Sigmoid colon (tissue), 6 donors: ENCODE measurements at regions not wholly inside any gene's neighbourhood (a gene's known extent, or its start where the extent isn't known, plus 50 kb on each side); places are given as distances from the start of the nearest gene placed in this dataset.

ENCODE experiments used
- DNase-seq: peaks from one replicate; pipeline ENCODE4 v3.0.0-alpha.2; 2019
- H3K27ac ChIP-seq, 4 donors: fragments of 200-600 bp; sonication (generic); one replicate each; pipeline ENCODE4 v1.5.1; 2016 to 2019; ENCODE audit warnings: mild to moderate bottlenecking in 1 of 4
- H3K27me3 ChIP-seq, 3 donors: fragments of 200-600 bp; sonication (generic); one replicate each; pipeline ENCODE4 v1.5.1; 2019; ENCODE audit warnings: mild to moderate bottlenecking in 1 of 3
- H3K36me3 ChIP-seq, 4 donors: fragments of 200-600 bp; sonication (generic); one replicate each; pipeline ENCODE4 v1.5.1; 2016 to 2019
- H3K4me1 ChIP-seq, 4 donors: fragments of 200-600 bp; sonication (generic); one replicate each; pipeline ENCODE4 v1.5.1; 2017 to 2019
- H3K4me3 ChIP-seq, 4 donors: fragments of 200-600 bp; sonication (generic); one replicate each; pipeline ENCODE4 v1.5.1; 2017 to 2019; ENCODE audit warnings: mild to moderate bottlenecking in 2 of 4, moderate library complexity in 1 of 4
- H3K9me3 ChIP-seq, 4 donors: fragments of 200-600 bp in 3 of 4; sonication (generic) in 3 of 4; one replicate each; pipeline versions ENCODE4 v1.5.1 to v1.6.1; 2013 to 2019
- EP300 ChIP-seq, 4 donors: sonication (generic); formaldehyde crosslinking; IDR thresholded peaks; one replicate each; pipeline ENCODE4 v1.6.1; 2017; ENCODE audit warnings: antibody characterized with exemption in 4 of 4
- POLR2A ChIP-seq, 2 donors: fragments of 450-650 bp; IDR thresholded peaks; one replicate each; pipeline ENCODE4 v1.6.1; 2016; ENCODE audit warnings: antibody characterized with exemption in 2 of 2, mild to moderate bottlenecking in 2 of 2, moderate library complexity in 2 of 2
- POLR2AphosphoS5 ChIP-seq, 4 donors: sonication (generic); formaldehyde crosslinking; IDR thresholded peaks; one replicate each; pipeline ENCODE4 v1.6.1; 2017; ENCODE audit warnings: antibody characterized with exemption in 4 of 4
- WGBS, 2 donors: extraction: QIAGEN DNeasy Blood & Tissue Kit; methylation state at CpG; one replicate each; pipeline ENCODE4 v1.1.7; 2013; 5-methylcytosine and 5-hydroxymethylcytosine counted together
- intact Hi-C: fragments of 100-400 bp; cut with DNase I; formaldehyde crosslinking; loops from one replicate; pipeline ENCODE4 v1.15.1; 2023
- TF ChIP-seq, protein P1 (sequence below), 4 experiments: fragments of 450-650 bp in 3 of 4; fragments of 200-600 bp in 1 of 4; IDR thresholded peaks; one replicate each; pipeline ENCODE4 v1.5.1; 2016 to 2019; ENCODE audit warnings: antibody characterized with exemption in 4 of 4, mild to moderate bottlenecking in 3 of 4, moderate library complexity in 2 of 4
- donor health status: healthy with polysubstance abuse.
- donor health status: healthy.

- Histone ChIP-seq H3K27me3 (no peaks in the 10 kb centered on the region), H3K9me3 (no peaks in the 10 kb centered on the region), H3K4me1 (no peaks in the 10 kb centered on the region), H3K27ac (no peak overlapping the region), H3K36me3 (no peaks in the 10 kb centered on the region), H3K4me3 (no peak overlapping the region)
- TF ChIP-seq EP300 (IDR thresholded peaks at IDR 0.05) = no peak
- no peak for TF ChIP-seq POLR2AphosphoS5 (IDR thresholded peaks at IDR 0.05)
- no peak for TF ChIP-seq POLR2A (IDR thresholded peaks at IDR 0.05)
- TF ChIP-seq, protein P1, sequence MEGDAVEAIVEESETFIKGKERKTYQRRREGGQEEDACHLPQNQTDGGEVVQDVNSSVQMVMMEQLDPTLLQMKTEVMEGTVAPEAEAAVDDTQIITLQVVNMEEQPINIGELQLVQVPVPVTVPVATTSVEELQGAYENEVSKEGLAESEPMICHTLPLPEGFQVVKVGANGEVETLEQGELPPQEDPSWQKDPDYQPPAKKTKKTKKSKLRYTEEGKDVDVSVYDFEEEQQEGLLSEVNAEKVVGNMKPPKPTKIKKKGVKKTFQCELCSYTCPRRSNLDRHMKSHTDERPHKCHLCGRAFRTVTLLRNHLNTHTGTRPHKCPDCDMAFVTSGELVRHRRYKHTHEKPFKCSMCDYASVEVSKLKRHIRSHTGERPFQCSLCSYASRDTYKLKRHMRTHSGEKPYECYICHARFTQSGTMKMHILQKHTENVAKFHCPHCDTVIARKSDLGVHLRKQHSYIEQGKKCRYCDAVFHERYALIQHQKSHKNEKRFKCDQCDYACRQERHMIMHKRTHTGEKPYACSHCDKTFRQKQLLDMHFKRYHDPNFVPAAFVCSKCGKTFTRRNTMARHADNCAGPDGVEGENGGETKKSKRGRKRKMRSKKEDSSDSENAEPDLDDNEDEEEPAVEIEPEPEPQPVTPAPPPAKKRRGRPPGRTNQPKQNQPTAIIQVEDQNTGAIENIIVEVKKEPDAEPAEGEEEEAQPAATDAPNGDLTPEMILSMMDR (IDR thresholded peaks at IDR 0.05) = no peak
- WGBS, 2 donors = 93 to 94% methylated on average over 4 of the region's 4 CpGs
- DNase-seq = no peak
- intact Hi-C loops = no loop called here
Observed at GRCh38 chr5:27220752-27221151, 182.4 kb upstream of the CDH9 start.

DNA sequence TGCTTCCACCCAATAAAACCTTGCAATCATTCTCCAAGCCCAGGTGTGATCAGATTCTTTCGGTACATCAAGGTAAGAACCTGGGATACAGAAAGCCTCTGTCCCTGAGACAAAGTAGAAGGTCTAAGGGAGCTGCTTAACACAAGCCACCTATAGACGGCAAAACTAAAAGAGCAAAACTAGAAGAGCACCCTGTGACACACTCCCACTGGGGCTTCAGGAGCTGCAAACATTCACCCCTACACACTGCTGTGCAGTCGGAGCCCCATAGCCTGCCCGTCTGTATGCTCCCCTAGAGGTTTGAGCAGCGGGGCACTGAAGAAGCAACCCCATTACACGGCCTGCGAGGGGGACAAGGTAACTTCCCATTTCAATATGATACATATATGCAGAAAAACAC is 179.6 kb upstream of the CDH9 start:
- WGBS, 2 donors = 94 to 95% methylated on average over 7 of the region's 7 CpGs
- intact Hi-C loops = no loop called here
- H3K27me3 ChIP-seq = no peaks in the 10 kb centered on the region
- H3K9me3 ChIP-seq = no peaks in the 10 kb centered on the region
- H3K36me3 ChIP-seq = no peaks in the 10 kb centered on the region
- H3K4me3 ChIP-seq = no peak overlapping the region
- H3K27ac ChIP-seq = no peak overlapping the region
- TF ChIP-seq POLR2AphosphoS5 (IDR thresholded peaks at IDR 0.05) = no peak
- TF ChIP-seq POLR2A (IDR thresholded peaks at IDR 0.05) = no peak
- TF ChIP-seq EP300 (IDR thresholded peaks at IDR 0.05) = no peak
- TF ChIP-seq, protein P1 (IDR thresholded peaks at IDR 0.05) = no peak
- H3K4me1 ChIP-seq = no peaks in the 10 kb centered on the region
- DNase-seq = no peak

DNA sequence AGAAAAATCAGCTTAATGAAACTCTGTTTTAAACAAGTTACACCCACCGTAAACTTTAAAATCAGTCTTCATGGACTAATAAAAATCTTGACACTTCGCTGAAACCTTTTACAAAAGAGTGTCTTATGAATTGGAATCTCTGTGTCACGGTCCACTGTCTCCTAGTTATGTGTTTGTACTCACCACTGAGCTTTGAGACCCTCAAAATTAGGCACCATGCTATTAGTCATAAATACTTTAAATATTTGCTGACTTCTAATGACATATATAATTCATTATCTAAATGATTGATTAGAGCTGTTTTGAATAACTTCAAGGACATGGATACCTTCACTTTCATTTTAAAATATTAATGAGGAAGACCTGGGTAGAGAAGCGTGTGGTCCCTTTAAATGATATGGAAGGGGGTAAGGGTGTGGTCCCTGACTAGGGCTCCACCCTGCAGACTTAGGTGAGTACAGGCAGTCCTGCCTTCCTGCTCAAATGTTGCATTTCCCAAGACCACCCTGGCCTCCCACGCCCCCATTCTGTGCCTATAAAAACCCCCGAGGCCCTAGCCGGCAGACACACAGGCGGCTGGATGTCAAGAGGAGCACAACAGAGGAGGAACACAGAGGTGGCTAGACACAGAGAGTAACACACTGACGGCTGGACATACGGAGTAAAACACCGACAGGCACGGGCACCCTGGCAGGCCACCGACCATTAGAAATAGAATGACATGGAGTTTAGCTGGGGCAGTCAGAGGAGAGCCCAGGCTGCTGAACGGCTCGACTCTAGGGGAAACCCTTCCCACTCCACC is 179.0 kb upstream of the CDH9 start:
- TF ChIP-seq EP300 (IDR thresholded peaks at IDR 0.05) = no peak
- no peak for TF ChIP-seq POLR2AphosphoS5 (IDR thresholded peaks at IDR 0.05)
- no peak for TF ChIP-seq POLR2A (IDR thresholded peaks at IDR 0.05)
- TF ChIP-seq, protein P1 (IDR thresholded peaks at IDR 0.05) = no peak
- Histone ChIP-seq H3K36me3 (no peaks in the 10 kb centered on the region), H3K9me3 (no peaks in the 10 kb centered on the region), H3K4me1 (no peaks in the 10 kb centered on the region), H3K27me3 (no peaks in the 10 kb centered on the region), H3K4me3 (no peak overlapping the region), H3K27ac (no peak overlapping the region)
- no peak for DNase-seq
- intact Hi-C loops = no loop called here
- WGBS, 2 donors = 81 to 86% methylated on average over 15 of the region's 15 CpGs

- Histone ChIP-seq H3K27ac (no peak overlapping the region), H3K4me1 (no peaks in the 10 kb centered on the region), H3K27me3 (no peaks in the 10 kb centered on the region), H3K4me3 (no peak overlapping the region), H3K36me3 (no peaks in the 10 kb centered on the region), H3K9me3 (no peaks in the 10 kb centered on the region)
- 91 to 92% methylated on average over 3 of the region's 3 CpGs for WGBS, 2 donors
- no peak for DNase-seq
- no peak for TF ChIP-seq POLR2AphosphoS5 (IDR thresholded peaks at IDR 0.05)
- TF ChIP-seq, protein P1 (IDR thresholded peaks at IDR 0.05) = no peak
- intact Hi-C loops = no loop called here
Observed at GRCh38 chr5:27216367-27216950, 178.1 kb upstream of the CDH9 start.
